LNCaP clone FGC (cell line): ENCODE measurements at regions not wholly inside any gene's neighbourhood (a gene's known extent, or its start where the extent isn't known, plus 50 kb on each side); places are given as distances from the start of the nearest gene placed in this dataset.

Source experiments
- DNase-seq: peaks from one replicate; pipeline ENCODE4 v3.0.0-alpha.2; 2011; ENCODE audit warnings: low read depth
- H3K4me3 ChIP-seq: 2 replicates; pipeline ENCODE4 v1.5.1; 2011; ENCODE audit warnings: mild to moderate bottlenecking, low read depth, low read length, control low read depth
- CTCF ChIP-seq: IDR thresholded peaks from 2 replicates; pipeline ENCODE4 v1.5.1; 2012; ENCODE audit warnings: mild to moderate bottlenecking; ENCODE audit not compliant: control insufficient read depth, insufficient read depth; ENCODE audit errors: extremely low read depth

GRCh38 chr10:24120646-24121045, 88.3 kb upstream of the KIAA1217 start:
- H3K4me3 ChIP-seq: no peak overlapping the region
- no peak for TF ChIP-seq CTCF
- no peak for DNase-seq

GRCh38 chr10:24127516-24127915, 81.4 kb upstream of the KIAA1217 start:
- no peak for DNase-seq
- no peak overlapping the region for H3K4me3 ChIP-seq
- TF ChIP-seq CTCF: no peak

- no peak overlapping the region for H3K4me3 ChIP-seq
- no peak for TF ChIP-seq CTCF
- DNase-seq: no peak
Measured at GRCh38 chr10:24128066-24128730, 80.7 kb upstream of the KIAA1217 start.

- no peak for TF ChIP-seq CTCF
- DNase-seq: no peak
- H3K4me3 ChIP-seq: no peak overlapping the region
Measured at GRCh38 chr10:24132741-24133140, 76.2 kb upstream of the KIAA1217 start.

GRCh38 chr10:24133835-24134234, 75.1 kb upstream of the KIAA1217 start:
- TF ChIP-seq CTCF: no peak
- DNase-seq: no peak
- H3K4me3 ChIP-seq: no peak overlapping the region

GRCh38 chr10:24136070-24136469, 72.9 kb upstream of the KIAA1217 start:
- no peak for TF ChIP-seq CTCF
- DNase-seq: no peak
- no peak overlapping the region for H3K4me3 ChIP-seq

GRCh38 chr10:24147321-24147720, 61.6 kb upstream of the KIAA1217 start:
- no peak for TF ChIP-seq CTCF
- no peak for DNase-seq
- H3K4me3 ChIP-seq: no peak overlapping the region
